ENCODE measurements at regions not wholly inside any gene's neighbourhood (a gene's known extent, or its start where the extent isn't known, plus 50 kb on each side); places are given as distances from the start of the nearest gene placed in this dataset.
"Not testable (repeated sequence)": the region's sequence is repeated elsewhere in the genome, so short reads cannot be mapped to it uniquely, and the experiment has no call there.

DNA sequence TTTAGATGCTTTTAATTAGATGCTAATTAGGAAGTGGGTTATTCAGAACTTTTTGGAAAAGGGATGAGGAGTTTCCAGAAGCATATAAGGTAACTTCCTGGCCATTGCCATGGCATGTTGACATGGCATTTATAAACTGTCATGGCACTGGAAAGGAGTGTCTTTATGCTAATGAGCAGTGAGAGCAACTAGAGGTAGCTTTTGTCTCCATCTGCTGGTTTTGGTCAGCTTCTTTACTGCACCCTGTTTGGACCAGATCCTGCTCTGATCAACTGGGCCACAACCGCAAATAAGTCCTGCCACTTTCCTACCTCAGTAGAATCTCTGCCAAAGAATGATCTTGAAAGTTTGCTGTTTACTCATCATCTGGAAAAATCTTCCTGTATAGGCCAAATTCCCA, 193.6 kb downstream of the FAM72C start:
- not testable (repeated sequence) for DNase-seq

DNA sequence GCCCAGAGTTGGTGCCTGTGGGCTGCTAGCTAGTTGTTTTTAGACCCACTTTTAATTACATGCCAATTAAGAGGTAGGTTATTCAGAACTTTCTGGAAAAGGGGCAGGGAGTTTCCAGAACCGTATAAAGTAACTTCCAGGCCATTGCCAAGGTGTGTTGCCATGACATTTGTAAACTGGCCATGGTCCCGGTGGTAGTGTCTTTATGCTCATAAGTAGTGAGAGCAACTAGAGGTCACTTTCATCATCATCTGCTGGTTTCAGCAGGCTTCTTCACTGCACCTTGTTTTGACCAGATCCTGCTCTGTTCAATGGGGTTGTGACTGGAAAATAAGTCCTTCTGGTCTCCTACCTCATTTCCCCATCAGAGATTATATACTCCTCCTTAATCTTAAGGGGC, 207.0 kb downstream of the FAM72C start:
- not testable (repeated sequence) for DNase-seq

DNA sequence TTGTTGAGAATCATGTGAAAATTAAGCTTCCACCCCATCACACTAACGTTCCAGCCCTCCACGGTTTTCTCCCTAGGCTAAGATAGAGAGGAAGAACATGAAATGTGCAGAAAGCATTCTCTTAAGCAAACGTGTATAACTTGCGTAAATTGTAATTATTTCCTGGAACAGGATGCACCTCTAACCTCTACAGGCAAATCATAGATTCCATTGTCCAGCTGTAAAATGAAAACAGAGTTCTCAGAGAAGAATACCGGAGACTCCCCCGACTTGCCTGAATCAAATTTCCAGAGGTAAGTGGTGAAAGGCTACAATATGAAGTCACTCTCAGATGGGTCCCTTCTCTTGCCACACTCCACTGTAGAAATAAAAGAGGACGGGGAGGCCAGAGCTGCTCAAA, 211.4 kb downstream of the FAM72C start:
- not testable (repeated sequence) for DNase-seq

DNA sequence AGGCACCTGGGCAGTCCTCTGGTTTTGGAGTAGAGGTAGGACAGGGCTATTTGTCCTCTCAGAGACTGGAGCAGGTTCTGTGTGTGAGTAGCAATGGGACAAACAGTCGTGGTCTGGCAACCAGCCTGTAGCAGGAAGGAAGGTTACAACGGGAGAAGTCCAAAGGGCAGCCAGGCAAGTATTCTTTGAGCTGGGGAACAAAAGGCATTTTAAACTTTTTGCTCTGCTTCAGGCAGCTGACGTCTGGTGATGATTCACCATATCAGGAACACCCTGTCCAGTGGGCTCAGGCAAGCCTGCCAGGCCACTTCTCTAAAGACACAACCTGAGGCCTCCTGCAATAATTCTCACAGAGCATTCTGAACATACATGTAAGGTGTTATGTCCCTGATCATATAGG, 215.8 kb downstream of the FAM72C start:
- not testable (repeated sequence) for DNase-seq

DNA sequence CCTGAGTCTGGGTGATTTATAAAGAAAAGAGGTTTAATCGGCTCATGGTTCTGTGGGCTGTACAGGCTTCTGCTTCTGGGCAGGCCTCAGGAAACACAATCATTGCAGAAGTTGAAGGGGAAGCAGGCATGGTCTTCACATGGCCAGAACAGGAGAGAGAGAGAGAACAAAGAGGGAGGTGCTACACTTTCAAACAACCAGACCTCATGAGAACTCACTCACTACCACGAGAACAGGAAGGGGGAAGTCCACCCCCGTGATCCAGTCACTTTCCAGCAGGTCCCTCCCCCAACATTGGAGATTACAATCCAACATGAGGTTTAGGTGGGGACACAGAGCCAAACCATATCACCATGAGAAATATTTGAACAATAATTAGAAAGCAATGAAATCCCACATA, 222.9 kb downstream of the FAM72C start:
- no peak for DNase-seq

DNA sequence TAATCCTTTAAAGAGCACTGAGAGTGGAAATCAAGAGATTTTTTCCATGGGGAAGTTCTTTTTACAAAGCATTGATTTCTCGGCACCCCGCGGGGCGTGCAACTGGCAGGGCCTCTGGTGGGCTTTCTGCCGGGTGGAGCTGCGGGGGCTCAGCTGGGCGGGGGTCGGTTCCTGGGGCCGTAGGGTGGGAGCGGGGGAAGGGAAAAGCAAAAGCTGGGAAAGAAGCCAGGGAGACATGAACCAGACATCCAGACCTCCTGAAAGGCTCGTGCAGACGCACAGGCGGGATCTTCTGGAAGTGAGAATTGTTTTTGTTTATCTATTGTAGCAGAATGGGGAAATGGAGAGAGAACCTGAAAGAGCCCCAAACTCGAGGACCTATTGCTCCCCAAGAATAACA, 235.2 kb downstream of the FAM72C start:
- DNase-seq, result no peak

DNA sequence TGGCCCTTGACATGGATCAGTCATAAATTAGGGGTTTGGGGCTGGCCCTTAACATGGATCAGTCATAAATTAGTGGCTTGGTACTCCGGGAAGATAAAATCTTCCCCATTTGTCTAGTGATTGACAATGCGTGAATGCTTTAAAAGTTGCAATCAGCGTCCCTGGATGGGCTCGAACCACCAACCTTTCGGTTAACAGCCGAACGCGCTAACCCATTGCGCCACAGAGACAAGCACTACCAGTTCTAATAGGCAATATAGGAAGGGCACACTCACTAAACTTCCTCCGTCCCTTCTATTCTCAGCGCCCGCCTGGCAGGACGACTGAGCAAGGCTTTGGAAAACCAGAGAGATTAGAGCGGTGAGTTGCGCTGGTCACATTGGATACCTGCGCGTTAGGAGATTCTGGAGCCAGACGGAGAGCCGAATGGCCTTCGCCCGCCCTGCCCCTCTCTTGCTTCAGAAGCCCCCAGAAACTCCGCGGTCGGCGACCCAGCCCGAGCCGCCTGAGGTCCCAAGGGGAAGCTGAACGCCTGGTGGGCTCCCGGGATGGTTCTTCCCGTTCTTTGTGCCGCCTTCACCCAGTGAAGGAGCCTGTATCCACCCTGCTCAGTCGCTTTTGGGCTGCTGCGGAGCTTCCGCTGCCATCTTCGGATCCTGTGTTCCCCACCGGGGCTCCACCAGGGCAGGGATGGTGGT, 235.9 kb downstream of the FAM72C start:
- no peak for DNase-seq

DNA sequence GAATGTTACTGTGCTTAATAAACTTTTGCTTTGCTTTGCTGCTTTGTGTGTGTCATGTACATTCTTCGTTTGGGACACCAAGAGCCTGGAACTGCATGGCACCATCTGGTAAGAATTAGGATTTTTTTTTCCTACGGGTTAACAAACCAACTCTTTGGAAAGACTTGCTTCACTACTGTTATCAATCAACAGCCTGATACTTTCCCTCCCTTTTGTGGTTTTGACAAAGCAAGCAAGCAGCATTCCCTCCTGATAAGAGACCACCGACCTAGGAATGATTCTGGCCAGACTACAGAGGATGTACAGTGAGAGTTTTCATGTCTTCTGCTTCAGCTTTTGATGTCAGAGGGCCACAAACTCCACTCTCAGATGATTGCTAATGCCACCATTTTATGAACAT, 237.5 kb downstream of the FAM72C start:
- DNase-seq, result not testable (repeated sequence)

DNA sequence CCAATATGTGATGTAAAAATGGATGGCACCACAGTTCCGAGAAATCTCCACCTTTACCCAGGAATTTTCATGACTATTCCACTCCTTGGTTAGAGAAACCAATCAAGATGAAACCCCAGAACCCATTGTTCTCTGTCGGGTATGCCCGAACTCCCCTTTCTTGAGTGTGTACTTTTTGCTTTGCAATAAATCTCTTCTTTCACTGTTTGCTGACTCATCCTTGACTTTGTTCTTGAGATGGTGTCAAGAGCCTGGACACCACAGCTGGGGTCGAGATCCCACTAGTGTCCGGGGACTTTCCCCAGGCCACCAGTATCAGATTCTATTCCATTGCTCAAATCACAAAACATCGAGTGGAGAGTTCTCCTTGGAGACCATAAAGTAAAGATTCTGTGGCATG, 240.9 kb downstream of the FAM72C start:
- DNase-seq, result not testable (repeated sequence)

DNA sequence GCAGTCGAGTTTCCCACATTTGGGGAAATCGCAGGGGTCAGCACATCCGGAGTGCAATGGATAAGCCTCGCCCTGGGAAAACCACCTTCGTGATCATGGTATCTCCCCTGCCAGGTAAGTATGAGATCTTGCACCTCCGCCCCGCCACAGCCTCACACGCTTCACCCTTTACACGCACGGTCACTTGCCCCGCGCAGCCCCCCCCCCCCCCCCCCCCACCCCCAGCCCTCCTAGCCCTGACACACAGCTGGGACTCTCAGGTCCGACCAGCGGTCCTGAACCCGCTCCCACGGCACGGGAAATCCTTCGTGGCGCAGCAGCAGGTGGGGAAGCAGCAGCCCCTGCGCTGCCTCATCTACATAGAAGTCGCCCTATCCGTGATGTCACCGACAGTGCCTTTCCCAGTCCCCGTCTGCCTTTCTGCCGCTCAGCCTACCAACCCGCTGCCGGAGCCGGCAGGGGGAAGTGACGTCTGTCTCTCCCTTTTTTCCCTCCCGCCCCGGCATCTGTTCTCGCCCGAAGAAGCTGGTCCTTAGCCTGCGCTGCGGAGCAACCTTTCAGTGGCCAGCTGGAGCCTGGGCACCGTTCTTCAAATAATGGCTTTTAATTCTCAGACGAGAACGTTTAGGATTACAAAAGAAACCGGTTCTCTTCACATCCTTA, 242.2 kb downstream of the FAM72C start:
- DNase-seq, result not testable (repeated sequence)

DNA sequence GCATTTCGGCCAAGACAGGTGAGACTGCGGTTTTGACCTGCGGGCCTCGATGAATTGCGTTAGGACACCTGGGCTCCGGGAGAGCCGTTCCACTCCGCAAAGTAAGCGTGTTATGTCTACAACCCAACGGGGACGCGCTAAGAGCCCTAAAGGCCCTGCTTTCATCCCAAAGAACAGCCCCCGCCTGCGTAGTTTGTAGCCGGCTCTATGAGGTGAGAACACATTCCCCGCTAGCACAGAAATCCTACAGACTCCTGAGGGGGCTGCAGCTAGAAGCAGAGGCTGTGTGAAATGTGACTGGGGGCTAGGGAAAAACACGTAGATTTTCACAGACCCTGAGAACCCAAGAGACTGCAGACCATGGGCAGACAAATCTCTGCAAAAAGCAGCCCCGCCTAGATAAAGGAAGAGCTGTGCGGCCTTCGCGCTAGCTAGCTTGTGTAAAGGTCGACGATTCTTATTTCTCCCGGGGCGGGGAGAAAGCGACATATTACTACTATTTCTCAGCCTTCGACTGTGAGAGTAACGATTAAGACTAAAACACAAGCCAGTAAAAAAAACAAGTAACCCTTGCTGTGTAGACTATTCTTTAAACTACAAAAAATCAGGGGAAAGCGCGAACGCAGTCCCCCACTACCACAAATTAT, 242.9 kb downstream of the FAM72C start:
- not testable (repeated sequence) for DNase-seq

DNA sequence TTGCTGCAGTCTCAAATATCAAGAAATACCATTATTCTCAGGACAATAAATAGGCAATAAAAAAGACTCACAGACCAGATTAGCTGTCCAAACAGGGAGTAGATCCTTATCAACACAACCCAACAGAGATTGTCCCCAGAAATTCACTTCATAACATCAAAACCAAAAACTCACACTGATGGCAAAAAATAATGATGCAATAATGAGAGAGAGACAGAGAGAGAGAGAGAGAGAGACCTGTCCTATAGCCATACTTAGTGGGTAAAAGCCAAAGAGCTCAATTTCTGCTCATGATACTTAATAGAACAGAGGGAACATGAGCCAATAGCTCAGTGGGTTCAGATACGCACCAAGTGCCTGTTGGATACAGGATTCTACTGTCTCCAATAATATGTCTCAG, 244.5 kb downstream of the FAM72C start:
- no peak for DNase-seq

DNA sequence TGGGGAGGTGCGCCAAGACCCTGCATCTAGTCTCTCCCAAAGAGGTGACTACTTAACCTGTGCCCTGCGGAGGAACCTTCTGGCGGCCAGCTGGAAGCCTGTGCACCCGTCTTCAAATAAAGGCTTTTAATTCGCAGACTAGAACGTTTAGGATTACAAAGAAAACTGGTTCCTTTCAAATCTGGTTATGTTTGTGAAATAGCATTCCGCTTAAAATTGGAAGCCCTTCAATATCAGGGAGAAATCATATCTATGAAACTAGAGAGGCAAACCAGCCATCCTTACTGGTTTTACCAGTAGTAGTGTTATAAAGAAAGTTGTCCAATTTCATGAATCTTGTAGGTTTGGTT, 250.8 kb downstream of the FAM72C start:
- DNase-seq, result no peak

DNA sequence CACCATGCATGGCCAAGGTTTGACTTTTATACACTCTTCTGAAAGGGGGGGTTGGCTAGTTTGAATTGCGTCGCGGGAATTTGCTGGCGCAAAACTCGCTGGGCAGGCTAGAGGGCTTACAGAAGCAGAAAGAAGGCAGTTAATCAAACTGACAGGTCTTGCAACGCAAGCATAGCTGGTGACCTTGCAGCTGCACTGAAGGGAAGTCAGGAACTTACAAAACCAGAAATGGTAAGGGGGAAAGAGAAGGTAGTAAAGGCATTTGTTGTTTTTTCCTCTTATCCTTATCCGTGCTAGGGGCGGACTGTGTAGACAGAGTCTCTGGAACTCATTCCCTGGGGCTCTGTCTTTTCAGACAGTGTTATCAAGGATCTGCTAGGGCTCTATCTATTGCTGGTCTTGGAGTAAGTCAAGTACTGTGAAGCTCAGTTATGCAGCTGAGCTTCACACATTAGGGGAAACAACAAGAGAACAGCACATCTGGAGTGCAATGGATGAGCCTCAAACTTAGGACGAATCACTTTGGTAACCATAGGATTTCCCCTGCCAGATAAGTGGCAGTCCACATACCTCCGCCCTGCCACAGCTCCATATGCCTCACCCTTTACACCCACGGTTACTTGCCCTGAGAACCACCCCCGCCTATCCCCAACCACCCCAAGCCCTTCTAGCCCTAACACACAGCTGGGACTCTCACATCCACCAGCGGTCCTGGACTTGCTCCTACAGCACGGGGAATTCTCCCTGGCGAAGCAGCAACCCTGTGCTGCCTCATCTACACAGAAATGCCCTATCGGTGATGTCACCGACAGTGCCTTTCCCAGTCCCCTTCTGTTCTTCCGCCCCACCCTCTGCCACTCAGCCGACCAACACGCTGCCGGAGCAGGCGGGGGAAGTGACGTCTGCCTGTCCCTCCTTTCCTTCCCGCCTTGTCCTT, 251.4 kb downstream of the FAM72C start:
- no peak for DNase-seq

DNA sequence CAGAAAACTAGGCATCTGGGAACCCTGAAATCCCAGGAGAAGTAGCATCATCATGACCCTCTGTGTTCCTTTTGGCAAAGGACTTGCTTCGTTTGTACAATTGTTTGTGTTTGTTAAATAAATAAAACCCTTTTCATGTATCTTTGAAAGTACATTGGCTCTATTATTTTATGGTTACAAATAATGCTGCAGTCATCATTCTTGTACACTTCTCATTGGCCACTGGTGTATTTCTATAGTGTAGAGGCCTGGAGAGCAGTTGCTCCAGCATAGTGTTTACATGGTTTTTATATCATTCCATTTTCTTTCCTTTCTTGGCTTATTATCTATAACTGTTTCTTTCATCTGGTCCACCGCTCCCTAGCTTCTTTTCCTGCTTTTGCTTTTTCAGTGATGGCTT, 253.3 kb downstream of the FAM72C start:
- no peak for DNase-seq

DNA sequence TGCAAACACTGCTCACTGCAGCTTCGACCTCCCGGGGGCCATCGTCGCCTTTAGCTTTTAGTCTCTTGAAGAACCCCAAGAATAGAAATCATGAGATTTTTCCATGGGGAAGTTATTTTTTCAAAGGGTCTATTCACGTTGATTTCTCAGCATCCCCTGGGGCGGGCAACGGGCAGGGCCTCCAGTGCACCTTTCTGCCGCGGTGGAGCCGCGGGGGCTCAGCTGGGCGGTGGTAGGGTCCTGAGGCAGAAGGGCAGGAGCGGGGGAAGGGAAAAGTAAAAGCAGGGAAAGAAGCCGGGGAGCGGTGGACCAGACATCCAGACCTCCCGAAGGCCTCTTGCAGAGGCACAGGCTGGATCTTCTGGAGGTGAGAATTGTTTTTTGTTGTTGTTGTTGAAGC, 253.8 kb downstream of the FAM72C start:
- DNase-seq, result no peak

DNA sequence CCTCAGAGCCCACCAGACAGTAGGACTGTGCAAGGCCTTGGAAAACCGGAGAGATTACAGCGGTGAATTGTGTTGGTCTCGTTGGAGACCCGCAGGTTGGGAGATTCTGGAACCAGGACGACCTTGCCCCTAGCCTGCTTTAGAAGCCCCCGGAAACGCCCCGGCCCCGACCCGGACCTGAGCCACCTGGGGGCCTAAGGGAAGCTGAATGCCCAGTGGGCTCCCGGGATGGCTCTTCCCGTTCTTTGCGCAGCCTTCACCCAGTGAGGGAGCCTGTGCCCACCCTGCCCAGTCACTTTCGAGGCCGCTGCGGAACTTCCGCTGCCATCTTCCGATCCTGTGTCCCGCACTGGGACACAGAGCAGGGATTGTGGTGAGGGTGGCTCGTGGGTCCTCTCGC, 254.4 kb downstream of the FAM72C start:
- DNase-seq, result no peak

DNA sequence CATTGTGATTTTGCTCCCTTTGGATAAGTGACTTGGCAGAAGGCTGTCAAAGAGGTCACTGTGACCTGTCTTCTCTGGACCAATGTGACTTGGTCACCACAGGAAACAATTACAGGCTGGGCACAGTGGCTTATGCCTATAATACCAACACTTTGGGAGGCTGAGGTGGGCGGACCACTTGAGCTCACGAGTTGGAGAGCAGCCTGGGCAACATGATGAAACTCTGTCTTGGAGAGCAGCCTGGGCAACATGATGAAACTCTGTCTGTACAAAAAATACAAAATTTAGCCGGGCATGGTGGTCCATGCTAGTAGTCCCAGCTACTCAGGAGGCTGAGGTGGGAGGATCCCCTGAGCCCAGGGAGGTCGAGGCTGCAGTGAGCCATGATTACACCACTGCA, 256.9 kb downstream of the FAM72C start:
- not testable (repeated sequence) for DNase-seq

DNA sequence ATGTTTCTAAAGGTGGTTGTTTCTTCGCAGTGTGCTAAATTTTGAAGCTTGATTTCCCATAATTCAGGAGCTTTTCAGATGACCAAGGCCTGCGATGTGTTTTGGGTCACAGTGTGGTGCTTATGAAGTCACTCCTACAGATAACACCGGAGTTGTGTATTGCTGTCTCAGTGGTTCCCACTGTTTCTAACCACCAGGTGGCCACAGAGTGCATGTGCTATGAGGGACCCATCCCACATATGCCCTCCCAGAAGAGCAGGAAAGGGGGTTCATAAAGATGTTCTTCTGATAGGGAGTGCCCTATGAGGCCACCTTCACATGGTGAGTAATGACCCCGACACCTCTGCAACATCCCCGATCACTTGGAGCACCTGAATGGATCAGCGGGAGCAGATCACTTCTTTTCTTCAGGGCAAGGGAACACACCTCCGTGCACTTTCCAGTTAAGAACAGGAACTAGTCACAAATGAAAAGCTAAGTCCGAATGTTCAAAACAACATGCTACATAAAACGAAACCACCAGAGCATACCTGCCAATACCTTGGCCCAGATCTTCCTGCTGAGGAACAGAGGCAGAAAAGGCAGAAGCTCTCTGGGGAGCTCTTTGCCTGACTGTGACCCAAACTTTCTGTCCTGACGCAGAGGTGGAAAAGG, 262.1 kb downstream of the FAM72C start:
- DNase-seq, result not testable (repeated sequence)

DNA sequence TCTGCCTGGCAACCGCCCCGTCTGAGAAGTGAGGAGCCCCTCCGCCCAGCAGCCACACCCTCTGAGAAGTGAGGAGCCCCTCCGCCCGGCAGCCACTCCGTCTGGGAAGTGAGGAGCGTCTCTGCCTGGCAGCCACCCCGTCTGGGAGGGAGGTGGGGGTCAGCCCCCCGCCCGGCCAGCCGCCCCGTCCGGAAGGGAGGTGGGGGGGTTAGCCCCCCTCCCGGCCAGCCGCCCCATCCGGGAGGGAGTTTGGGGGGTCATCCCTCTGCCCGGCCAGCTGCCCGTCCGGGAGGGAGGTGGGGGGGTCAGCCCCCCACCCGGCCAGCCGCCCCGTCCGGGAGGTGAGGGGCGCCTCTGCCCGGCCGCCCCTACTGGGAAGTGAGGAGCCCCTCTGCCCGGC, 269.0 kb downstream of the FAM72C start:
- DNase-seq, result not testable (repeated sequence)

DNA sequence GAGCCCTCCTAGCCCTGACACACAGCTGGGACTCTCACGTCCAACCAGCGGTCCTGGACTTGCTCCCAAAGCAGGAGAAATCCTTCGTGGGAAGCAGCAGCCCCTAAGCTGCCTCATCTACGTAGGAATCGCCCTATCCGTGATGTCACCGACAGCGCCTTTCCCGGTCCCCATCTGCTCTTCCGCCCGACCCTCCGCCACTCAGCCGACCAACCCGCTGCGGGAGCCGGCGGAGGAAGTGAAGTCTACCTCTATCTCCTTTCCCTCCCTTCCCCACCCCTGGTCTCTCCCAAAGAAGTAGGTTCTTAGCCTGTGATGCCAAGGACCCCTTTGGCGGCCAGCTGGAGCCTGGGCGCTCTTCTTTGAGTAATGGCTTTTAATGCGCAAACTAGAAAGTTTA, 272.1 kb downstream of the FAM72C start:
- no peak for DNase-seq

DNA sequence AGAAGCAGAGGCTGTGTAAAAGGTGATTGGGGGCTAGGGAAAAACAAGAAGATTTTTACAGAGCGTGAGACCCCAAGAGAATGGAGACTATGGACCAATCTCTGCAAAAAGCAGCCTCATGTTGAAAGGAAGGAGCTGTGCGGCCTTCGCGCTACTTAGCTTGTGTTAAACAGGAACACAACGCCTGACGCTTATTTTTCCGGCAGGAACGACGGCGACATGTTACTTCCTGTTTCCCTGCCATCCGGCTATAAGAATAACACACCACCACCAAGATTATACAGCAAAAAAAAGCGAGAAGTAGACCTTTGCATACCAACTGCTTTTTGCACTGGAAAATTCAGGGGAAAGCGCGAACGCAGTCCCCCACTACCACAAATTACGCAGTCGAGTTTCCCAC, 272.7 kb downstream of the FAM72C start:
- DNase-seq, result no peak

All from right lung (tissue), 2 donors.